Retina (tissue), 1 donor: ENCODE measurements at regions not wholly inside any gene's neighbourhood (a gene's known extent, or its start where the extent isn't known, plus 50 kb on each side); places are given as distances from the start of the nearest gene placed in this dataset.

Experiments
- DNase-seq: peaks from one replicate; pipeline ENCODE4 v3.0.0-alpha.2; 2016

- DNase-seq = no peak
These were observed 50.2 kb upstream of the ALDH1A3 start for GRCh38 chr15:100829457-100829856.
